DMS53 (cell line): ENCODE measurements at regions not wholly inside any gene's neighbourhood (a gene's known extent, or its start where the extent isn't known, plus 50 kb on each side); places are given as distances from the start of the nearest gene placed in this dataset.
A peak's percentile ranks its signal among the peaks of the same experiment; 100 is the strongest.

Experiments used
- DNase-seq: peaks from one replicate; lab custom pipeline; 2025; lab: John Stamatoyannopoulos, UW

GRCh38 chr12:77352946-77353345 lies 287.6 kb upstream of the E2F7 start:
- no peak for DNase-seq

GRCh38 chr12:77351860-77352259 lies 286.5 kb upstream of the E2F7 start:
- DNase-seq: no peak

GRCh38 chr12:77349689-77350370 lies 284.5 kb upstream of the E2F7 start:
- DNase-seq: no peak

DNA sequence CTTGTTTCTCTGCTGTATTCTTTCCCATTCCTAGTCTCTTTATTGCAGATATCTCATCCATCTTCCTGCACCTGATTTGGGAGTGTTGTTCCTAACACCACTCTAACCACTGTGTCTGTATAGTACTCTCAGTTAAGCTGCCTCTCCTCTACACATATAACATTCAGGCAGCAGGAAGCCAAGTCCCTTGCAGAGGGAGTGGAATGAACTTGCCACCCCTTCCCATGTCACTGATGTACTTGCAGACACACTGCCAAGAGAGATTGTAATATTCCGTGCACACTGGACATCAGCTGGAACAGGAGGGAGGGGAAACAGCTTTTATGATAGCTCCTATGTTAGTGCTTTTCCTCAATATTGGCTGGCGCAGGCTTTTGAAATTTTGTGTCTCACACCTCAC lies 281.6 kb upstream of the E2F7 start:
- no peak for DNase-seq

DNA sequence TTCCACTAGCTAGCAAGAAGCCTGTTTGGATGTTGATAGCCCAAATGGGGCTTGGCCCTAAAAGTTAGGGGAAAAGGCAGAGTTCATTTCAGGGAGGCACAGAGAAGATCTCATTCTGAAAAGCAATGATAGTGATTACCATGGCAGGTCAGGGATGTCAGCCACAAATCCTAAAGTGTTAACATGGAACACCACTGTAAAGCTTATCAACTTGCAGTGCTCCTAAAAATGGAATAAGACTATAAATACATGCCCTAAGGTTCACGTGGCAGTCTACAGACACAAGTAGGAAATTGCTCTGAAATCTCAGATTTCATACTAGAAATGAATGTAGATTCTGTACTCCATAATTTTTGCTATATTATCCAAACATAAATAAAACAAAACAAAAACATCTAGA lies 280.0 kb upstream of the E2F7 start:
- no peak for DNase-seq

GRCh38 chr12:77344651-77345050 lies 279.3 kb upstream of the E2F7 start:
- no peak for DNase-seq

DNA sequence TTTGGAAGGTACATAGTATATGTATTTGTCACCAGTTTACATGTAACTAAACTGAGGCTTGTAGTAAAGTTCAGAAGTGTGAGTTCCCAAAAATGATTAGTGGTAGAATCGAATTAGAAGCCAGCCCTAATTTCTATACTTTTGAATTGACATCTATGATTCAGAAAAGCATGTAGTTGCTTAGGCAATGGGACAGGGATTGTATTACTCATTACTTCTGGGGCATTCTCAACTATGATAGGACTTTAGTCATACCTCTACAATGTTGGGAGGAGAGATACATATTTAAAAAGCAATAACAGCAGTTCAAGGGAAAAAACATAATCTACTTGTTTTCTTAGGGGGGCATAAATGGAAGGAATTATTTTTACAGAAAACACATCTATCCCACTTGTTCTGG lies 277.9 kb upstream of the E2F7 start:
- DNase-seq: no peak

GRCh38 chr12:77342253-77342652 lies 276.9 kb upstream of the E2F7 start:
- no peak for DNase-seq

DNA sequence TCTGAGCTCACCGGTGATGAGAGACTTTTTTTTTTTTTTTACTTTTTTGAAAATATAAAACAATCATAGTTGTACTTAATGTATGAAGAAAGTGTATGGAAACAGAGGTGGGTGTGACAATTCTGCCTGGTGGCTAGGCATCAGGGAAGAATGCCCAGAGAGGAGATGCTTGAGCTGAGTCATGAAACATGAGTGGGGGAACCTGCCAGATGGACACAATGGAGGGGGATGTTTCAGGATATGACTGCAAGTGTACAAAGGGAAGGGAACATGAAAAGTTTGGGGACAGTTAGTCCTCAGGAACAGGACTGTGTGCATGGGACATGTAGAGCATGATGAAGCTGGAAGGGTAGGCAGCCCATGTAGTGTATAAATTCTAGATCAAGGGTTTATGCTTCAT lies 274.2 kb upstream of the E2F7 start:
- DNase-seq: peak; percentile 46

DNA sequence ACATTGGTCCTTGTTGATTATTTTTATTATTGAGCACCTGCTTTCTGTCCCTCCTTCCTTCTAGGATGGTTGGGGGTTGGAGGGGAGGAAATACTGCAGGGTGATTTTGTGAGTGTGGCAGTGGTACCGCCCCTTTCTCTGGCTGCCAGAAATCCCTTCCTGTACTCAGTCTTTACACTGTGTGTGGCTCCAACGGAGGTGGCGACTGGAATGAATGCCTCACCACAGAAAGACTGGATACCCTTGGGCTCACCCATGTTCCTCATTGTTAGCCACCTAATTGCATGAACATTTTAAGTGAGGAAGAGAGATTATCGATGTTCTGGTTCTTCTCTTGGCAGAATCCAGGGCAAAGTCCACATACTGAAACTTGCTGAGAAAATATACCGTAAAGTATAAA lies 272.0 kb upstream of the E2F7 start:
- DNase-seq: peak; percentile 65

DNA sequence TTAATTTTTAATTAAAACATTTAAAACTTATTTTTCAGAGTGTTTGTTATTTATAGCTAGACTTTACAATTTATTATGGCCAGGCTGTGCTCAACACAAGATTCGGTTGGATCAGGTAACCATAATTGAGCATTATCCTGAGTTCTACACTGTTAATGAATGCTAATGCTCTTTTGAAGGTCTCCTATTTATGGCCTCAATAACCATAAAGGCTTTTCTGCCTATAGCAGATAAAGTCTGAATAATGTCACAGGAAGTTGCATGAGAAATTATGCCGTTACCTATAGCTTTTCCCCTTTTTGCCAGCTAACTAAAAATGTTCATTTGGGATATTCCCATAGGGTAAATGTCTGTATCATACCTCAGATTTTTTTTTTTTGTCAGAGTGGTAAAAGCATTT lies 269.4 kb upstream of the E2F7 start:
- no peak for DNase-seq

DNA sequence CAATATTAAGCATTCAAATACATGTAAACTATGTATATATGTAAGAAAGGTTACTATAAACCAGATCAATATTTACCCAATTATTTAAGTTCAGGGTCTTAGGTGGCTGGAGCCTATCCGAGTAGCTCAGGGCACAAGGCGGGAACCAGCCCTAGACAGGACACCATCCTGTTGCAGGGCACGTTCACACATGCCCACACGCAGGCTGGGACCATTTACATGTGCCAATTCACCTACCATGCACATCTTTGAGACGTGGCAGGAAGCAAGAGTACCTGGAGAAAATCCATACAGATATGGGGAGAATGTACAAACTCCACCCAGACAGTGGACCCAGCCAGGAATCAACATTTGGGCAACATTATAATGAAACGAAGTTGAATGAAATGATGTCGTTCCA lies 263.0 kb upstream of the E2F7 start:
- DNase-seq: no peak

DNA sequence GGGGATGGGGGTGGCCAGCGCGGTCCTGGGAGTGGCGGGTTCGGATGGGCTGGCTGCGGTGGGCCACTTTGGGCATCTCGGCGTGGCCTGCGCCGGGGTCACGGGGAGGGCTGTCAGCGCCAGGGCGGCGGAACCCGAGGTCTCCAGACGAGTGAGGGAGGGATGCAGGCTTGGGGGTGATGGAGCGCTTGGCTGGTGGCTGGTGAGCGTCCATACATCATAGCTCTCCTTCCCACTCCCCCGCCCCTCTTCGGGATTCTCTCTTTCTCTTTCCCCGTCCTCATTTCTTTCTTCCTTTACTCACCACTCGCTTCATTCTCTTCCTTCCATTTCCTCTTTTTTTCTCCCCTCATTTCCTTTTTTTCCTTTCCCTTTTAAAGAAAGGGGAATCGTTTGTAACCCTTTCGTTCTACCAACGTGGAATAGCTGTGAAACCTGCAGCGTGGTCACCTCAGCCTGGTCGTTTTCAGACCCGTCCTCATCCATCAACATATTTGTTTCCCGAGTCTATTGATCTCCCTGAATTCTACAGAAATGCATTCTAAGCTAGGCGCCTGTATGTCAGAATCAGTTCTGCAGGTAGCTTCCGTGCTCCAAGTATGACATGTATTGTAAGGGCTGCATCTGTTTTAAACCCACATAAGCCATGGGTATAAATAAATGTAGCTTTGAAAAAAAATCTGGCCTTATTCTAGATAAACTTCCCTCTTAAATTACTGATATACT lies 260.3 kb upstream of the E2F7 start:
- DNase-seq: peak; percentile 33

DNA sequence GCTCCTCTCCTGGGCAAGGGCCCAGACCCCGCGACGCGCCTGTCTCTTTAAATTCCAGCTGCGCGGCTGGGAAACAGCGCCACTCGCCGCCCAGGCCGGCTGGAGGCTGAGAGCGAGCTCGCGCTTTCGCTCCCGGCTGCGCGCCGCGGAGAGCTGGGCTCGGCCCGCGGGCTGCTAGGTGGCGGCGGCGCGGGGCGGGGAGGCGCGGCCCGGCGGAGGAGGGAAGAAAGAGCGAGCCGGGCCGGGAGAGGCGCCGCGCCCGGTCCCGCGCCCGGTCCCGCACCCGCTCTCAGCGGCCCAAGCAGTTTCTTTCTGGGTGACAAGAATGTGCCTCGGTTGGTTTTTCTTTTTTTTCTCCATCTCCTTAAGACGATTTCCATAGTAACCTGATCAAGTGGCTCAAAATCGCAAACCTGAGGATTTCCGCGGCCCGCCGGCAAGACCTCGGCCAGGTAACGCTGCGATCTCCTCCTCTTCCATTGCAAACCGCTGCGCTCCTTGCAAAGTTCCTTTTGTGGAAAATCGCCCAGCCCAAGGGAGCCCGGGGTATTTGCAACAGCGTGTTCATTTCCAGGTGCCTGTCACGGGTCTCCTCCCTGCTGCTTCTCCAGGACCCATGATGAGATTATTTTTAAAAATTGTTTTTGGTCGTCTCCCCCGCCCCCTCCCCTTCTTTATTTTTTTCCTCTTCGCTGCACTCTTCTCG lies 259.5 kb upstream of the E2F7 start:
- peak; percentile 92 for DNase-seq

DNA sequence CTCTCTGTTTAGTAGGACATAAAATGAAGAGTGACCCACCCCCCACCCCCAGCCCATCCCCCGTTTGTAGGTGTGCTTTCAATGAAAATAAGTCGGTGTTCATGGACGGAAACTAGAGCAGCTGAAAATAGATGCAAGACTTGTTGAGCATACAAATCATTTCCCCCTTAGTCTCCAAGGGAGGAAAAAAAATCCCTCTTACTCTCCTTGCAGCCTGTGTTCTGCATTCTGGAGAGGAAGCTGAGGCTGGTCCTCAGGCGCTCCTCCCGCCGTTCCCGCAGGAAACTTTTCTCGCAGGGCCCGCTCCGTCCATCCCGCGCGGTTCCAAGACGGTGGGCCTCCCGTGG lies 259.0 kb upstream of the E2F7 start:
- DNase-seq: no peak

- peak; percentile 30 for DNase-seq
Measured at GRCh38 chr12:77323788-77324415, 258.5 kb upstream of the E2F7 start.

DNA sequence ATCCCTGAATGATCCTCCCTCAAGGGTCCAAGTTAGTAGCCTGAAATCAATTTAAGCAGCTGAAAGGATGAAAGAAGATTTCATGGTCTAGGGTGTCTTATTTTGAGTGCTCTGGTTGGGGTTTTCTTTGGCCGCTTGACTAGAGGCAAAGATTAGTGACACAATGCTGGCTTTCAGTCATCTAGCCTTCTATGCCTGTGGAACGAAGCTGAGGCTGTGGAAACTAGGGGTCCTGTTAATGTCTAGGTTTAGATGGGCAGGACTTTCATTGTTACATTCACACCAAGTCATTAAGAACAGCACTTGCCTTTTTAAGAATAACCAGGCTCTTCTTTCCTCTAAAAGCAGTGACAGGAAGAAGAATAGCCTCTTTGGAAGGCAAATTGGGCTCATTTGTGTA lies 253.8 kb upstream of the E2F7 start:
- no peak for DNase-seq

DNA sequence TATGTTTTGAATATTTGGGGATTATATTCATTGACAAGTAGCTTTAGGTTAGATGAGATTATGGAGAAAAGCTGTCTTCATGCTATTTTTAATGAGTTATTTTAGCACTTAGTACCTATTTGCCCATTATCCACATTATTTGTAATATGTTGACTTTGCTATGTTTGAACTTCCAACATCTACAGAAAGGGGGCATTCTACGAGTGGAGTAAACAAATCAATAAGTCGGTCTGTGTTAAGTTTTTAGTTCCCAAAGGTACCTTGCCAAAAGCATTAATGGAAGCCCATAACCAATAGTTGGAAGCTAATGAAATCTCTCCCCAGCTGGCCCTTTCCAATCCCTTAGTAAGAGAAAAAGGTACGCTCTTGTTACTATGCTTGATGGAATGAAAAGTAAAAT lies 250.0 kb upstream of the E2F7 start:
- DNase-seq: no peak

- DNase-seq: no peak
Measured at GRCh38 chr12:77314378-77315052, 249.1 kb upstream of the E2F7 start.

DNA sequence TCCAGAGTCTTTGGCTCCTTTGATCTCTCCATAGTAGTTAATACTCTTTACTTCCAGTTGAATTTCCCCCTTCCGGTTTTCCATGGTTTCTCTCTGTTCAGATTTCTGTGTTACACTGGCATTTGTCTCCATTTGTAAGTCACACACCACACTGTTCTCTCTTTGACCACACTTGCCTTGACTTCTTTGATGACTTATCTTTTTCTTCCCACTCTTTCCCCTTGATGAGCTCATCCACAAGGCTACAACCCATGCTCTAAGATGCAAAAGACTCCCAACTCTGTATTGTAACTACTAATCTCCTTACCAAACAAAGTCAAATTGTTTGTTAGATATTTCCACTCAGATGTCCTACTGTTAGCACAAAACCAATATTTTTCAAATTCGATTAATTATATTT lies 242.7 kb upstream of the E2F7 start:
- DNase-seq: no peak

GRCh38 chr12:77300811-77301210 lies 235.4 kb upstream of the E2F7 start:
- DNase-seq: no peak

GRCh38 chr12:77299910-77300669 lies 234.7 kb upstream of the E2F7 start:
- peak; percentile 64 for DNase-seq
